ENCODE measurements at regions not wholly inside any gene's neighbourhood (a gene's known extent, or its start where the extent isn't known, plus 50 kb on each side); places are given as distances from the start of the nearest gene placed in this dataset.

GRCh38 chr3:64922213-64922612 is 234.4 kb upstream of the ADAMTS9 start:
- Histone ChIP-seq H3K9me3 (no peaks in the 10 kb centered on the region), H3K36me3 (no peaks in the 10 kb centered on the region), H3K4me3 (ENCODE audit: low read depth in 1 of 2, low read length in 1 of 2) (no peak overlapping the region), H3K27ac (no peak overlapping the region), H3K4me1 (ENCODE audit: control insufficient read depth in 1 of 2, insufficient read depth in 1 of 2, low read depth in 1 of 2, low read length in 1 of 2) (no peaks in the 10 kb centered on the region), H3K27me3 (no peaks in the 10 kb centered on the region)
- TF ChIP-seq CTCF (IDR thresholded peaks at IDR 0.05) = no peak

- Histone ChIP-seq H3K36me3 (no peaks in the 10 kb centered on the region), H3K4me3 (ENCODE audit: low read depth in 1 of 2, low read length in 1 of 2) (no peak overlapping the region), H3K9me3 (no peaks in the 10 kb centered on the region), H3K27me3 (no peaks in the 10 kb centered on the region), H3K4me1 (ENCODE audit: control insufficient read depth in 1 of 2, insufficient read depth in 1 of 2, low read depth in 1 of 2, low read length in 1 of 2) (no peaks in the 10 kb centered on the region), H3K27ac (no peak overlapping the region)
- TF ChIP-seq CTCF (IDR thresholded peaks at IDR 0.05) = no peak
Observed at GRCh38 chr3:64921281-64922065, 233.7 kb upstream of the ADAMTS9 start.

GRCh38 chr3:64919934-64920333 is 232.1 kb upstream of the ADAMTS9 start:
- Histone ChIP-seq H3K4me1 (ENCODE audit: control insufficient read depth in 1 of 2, insufficient read depth in 1 of 2, low read depth in 1 of 2, low read length in 1 of 2) (no peaks in the 10 kb centered on the region), H3K4me3 (ENCODE audit: low read depth in 1 of 2, low read length in 1 of 2) (no peak overlapping the region), H3K9me3 (no peaks in the 10 kb centered on the region), H3K27me3 (no peaks in the 10 kb centered on the region), H3K36me3 (no peaks in the 10 kb centered on the region), H3K27ac (no peak overlapping the region)
- no peak for TF ChIP-seq CTCF (IDR thresholded peaks at IDR 0.05)

GRCh38 chr3:64918989-64919388 is 231.2 kb upstream of the ADAMTS9 start:
- H3K4me3 ChIP-seq (ENCODE audit: low read depth in 1 of 2, low read length in 1 of 2) = no peak overlapping the region
- no peak for TF ChIP-seq CTCF (IDR thresholded peaks at IDR 0.05)
- no peaks in the 10 kb centered on the region for H3K27me3 ChIP-seq
- H3K9me3 ChIP-seq = no peaks in the 10 kb centered on the region
- no peaks in the 10 kb centered on the region for H3K36me3 ChIP-seq
- no peaks in the 10 kb centered on the region for H3K4me1 ChIP-seq (ENCODE audit: control insufficient read depth in 1 of 2, insufficient read depth in 1 of 2, low read depth in 1 of 2, low read length in 1 of 2)
- no peak overlapping the region for H3K27ac ChIP-seq

GRCh38 chr3:64917914-64918453 is 230.2 kb upstream of the ADAMTS9 start:
- no peak for TF ChIP-seq CTCF (IDR thresholded peaks at IDR 0.05)
- no peak overlapping the region for H3K4me3 ChIP-seq (ENCODE audit: low read depth in 1 of 2, low read length in 1 of 2)
- H3K27me3 ChIP-seq = no peaks in the 10 kb centered on the region
- no peaks in the 10 kb centered on the region for H3K4me1 ChIP-seq (ENCODE audit: control insufficient read depth in 1 of 2, insufficient read depth in 1 of 2, low read depth in 1 of 2, low read length in 1 of 2)
- no peaks in the 10 kb centered on the region for H3K36me3 ChIP-seq
- H3K9me3 ChIP-seq = no peaks in the 10 kb centered on the region
- H3K27ac ChIP-seq = no peak overlapping the region

Measured in neutrophil (primary cell).